ENCODE measurements at regions not wholly inside any gene's neighbourhood (a gene's known extent, or its start where the extent isn't known, plus 50 kb on each side); places are given as distances from the start of the nearest gene placed in this dataset.

- TF ChIP-seq CTCF (IDR thresholded peaks at IDR 0.05), result no peak
- TF ChIP-seq ZFX (IDR thresholded peaks at IDR 0.05; ENCODE audit: borderline replicate concordance), result no peak
- no peak overlapping the region for H3K27ac ChIP-seq
Observed at GRCh38 chr2:149903626-149904025, 316.1 kb upstream of the MMADHC start.

- TF ChIP-seq ZFX (IDR thresholded peaks at IDR 0.05; ENCODE audit: borderline replicate concordance), result no peak
- no peak for TF ChIP-seq CTCF (IDR thresholded peaks at IDR 0.05)
- no peak overlapping the region for H3K27ac ChIP-seq
Observed at GRCh38 chr2:149902081-149902480, 314.5 kb upstream of the MMADHC start.

GRCh38 chr2:149901231-149901859, 313.8 kb upstream of the MMADHC start:
- TF ChIP-seq CTCF (IDR thresholded peaks at IDR 0.05), result no peak
- no peak for TF ChIP-seq ZFX (IDR thresholded peaks at IDR 0.05; ENCODE audit: borderline replicate concordance)
- no peak overlapping the region for H3K27ac ChIP-seq

- TF ChIP-seq CTCF (IDR thresholded peaks at IDR 0.05) (no peak), ZFX (IDR thresholded peaks at IDR 0.05; ENCODE audit: borderline replicate concordance) (no peak)
- no peak overlapping the region for H3K27ac ChIP-seq
Observed at GRCh38 chr2:149899390-149899789, 311.8 kb upstream of the MMADHC start.

- no peak overlapping the region for H3K27ac ChIP-seq
- TF ChIP-seq CTCF (IDR thresholded peaks at IDR 0.05), result no peak
- TF ChIP-seq ZFX (IDR thresholded peaks at IDR 0.05; ENCODE audit: borderline replicate concordance), result no peak
Observed at GRCh38 chr2:149894760-149895159, 307.2 kb upstream of the MMADHC start.

GRCh38 chr2:149894226-149894625, 306.7 kb upstream of the MMADHC start:
- no peak for TF ChIP-seq CTCF (IDR thresholded peaks at IDR 0.05)
- no peak for TF ChIP-seq ZFX (IDR thresholded peaks at IDR 0.05; ENCODE audit: borderline replicate concordance)
- no peak overlapping the region for H3K27ac ChIP-seq

GRCh38 chr2:149892563-149892962, 305.0 kb upstream of the MMADHC start:
- H3K27ac ChIP-seq, result no peak overlapping the region
- TF ChIP-seq ZFX (IDR thresholded peaks at IDR 0.05; ENCODE audit: borderline replicate concordance) (no peak), CTCF (IDR thresholded peaks at IDR 0.05) (no peak)
